K562 (cell line): ENCODE measurements at regions not wholly inside any gene's neighbourhood (a gene's known extent, or its start where the extent isn't known, plus 50 kb on each side); places are given as distances from the start of the nearest gene placed in this dataset.

Source experiments
- AFF4 ChIP-seq: sonication (generic); formaldehyde crosslinking; IDR thresholded peaks from 2 replicates; pipeline ENCODE4 v1.8.0; 2023; ENCODE audit warnings: mild to moderate bottlenecking, missing genetic modification reagents
- IRF1 ChIP-seq: sonication (generic); formaldehyde crosslinking; IDR thresholded peaks from 2 replicates; pipeline ENCODE4 v1.8.0; 2022; ENCODE audit warnings: missing genetic modification reagents, mild to moderate bottlenecking, borderline replicate concordance
- TF ChIP-seq, protein P1 (sequence below): fragments of 450-650 bp; formaldehyde crosslinking; IDR thresholded peaks from 2 replicates; pipeline ENCODE4 v1.4.0; 2020; ENCODE audit warnings: mild to moderate bottlenecking

DNA sequence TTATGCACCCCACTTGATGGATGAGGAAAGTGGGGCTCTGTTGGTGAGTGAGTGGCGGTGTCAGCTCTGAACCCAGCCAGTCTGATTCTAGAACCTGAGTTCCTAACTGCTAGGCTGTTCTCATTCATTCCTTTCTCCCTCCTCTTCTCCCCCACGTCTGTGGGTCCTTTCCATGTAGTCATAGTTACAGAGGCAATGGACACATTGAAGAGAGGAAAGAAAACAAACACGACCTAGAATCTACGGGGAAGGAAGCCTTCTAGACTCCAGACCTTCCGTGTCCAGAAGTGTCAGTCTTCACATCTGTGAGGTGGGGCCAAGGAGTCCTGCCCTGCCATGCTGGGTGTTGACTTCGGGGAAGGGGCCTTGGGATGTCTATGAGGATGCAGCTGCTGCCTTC, 115.8 kb upstream of the WNT4 start (continued):
- TF ChIP-seq, protein P1, sequence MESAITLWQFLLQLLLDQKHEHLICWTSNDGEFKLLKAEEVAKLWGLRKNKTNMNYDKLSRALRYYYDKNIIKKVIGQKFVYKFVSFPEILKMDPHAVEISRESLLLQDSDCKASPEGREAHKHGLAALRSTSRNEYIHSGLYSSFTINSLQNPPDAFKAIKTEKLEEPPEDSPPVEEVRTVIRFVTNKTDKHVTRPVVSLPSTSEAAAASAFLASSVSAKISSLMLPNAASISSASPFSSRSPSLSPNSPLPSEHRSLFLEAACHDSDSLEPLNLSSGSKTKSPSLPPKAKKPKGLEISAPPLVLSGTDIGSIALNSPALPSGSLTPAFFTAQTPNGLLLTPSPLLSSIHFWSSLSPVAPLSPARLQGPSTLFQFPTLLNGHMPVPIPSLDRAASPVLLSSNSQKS (CRISPR knock-in tag), result no peak
- TF ChIP-seq AFF4 (CRISPR knock-in tag), result no peak
- no peak for TF ChIP-seq IRF1 (CRISPR knock-in tag)
- TF ChIP-seq, all 486 proteins: peak for 0
